Smooth muscle cell (in vitro differentiated cells): ENCODE measurements at regions not wholly inside any gene's neighbourhood (a gene's known extent, or its start where the extent isn't known, plus 50 kb on each side); places are given as distances from the start of the nearest gene placed in this dataset.
"Not testable (repeated sequence)": the region's sequence is repeated elsewhere in the genome, so short reads cannot be mapped to it uniquely, and the experiment has no call there.

ENCODE experiments used
- DNase-seq: peaks from one replicate; lab custom pipeline; 2025; ENCODE audit not compliant: unreplicated experiment; lab: John Stamatoyannopoulos, UW
- H2AFZ ChIP-seq: fragments of 200-600 bp; sonication (generic); 2 replicates; pipeline ENCODE4 v1.6.0; 2016; ENCODE audit warnings: antibody characterized with exemption, low read depth, mild to moderate bottlenecking
- H3F3A ChIP-seq: fragments of 200-600 bp; sonication (generic); 2 replicates; pipeline ENCODE4 v1.6.0; 2017; ENCODE audit warnings: antibody characterized with exemption, low read depth
- H3K27ac ChIP-seq: fragments of 200-600 bp; sonication (generic); 2 replicates; pipeline ENCODE4 v1.5.1; 2016; ENCODE audit warnings: low read depth, mild to moderate bottlenecking
- H3K27me3 ChIP-seq: fragments of 200-600 bp; sonication (generic); 2 replicates; pipeline ENCODE4 v1.6.1; 2016; ENCODE audit warnings: low read depth, mild to moderate bottlenecking
- H3K36me3 ChIP-seq: fragments of 200-600 bp; sonication (generic); 2 replicates; pipeline ENCODE4 v1.5.1; 2016; ENCODE audit warnings: low read depth
- H3K4me1 ChIP-seq: fragments of 200-600 bp; sonication (generic); 2 replicates; pipeline ENCODE4 v1.5.1; 2016; ENCODE audit warnings: low read depth
- H3K4me2 ChIP-seq: fragments of 200-600 bp; sonication (generic); 2 replicates; pipeline ENCODE4 v1.6.0; 2016; ENCODE audit warnings: mild to moderate bottlenecking
- H3K4me3 ChIP-seq: fragments of 200-600 bp; sonication (generic); 2 replicates; pipeline ENCODE4 v1.5.1; 2016; ENCODE audit warnings: mild to moderate bottlenecking
- H3K79me2 ChIP-seq: fragments of 200-600 bp; sonication (generic); 2 replicates; pipeline ENCODE4 v1.6.0; 2016; ENCODE audit warnings: low read depth, mild to moderate bottlenecking
- H3K9ac ChIP-seq: fragments of 200-600 bp; sonication (generic); 2 replicates; pipeline ENCODE4 v1.6.0; 2016; ENCODE audit warnings: low read depth
- H3K9me3 ChIP-seq: fragments of 200-600 bp; sonication (generic); replicated peaks from 2 replicates; pipeline ENCODE4 v1.5.1; 2016; ENCODE audit warnings: low read depth
- H4K20me1 ChIP-seq: fragments of 200-600 bp; sonication (generic); 2 replicates; pipeline ENCODE4 v1.6.0; 2016; ENCODE audit warnings: low read depth
- CTCF ChIP-seq: fragments of 200-600 bp; sonication (generic); IDR thresholded peaks from 2 replicates; pipeline ENCODE4 v1.5.1; 2017; ENCODE audit warnings: borderline replicate concordance, mild to moderate bottlenecking, antibody characterized with exemption; ENCODE audit not compliant: insufficient read depth, poor library complexity, severe bottlenecking
- WGBS: methylation state at CpG from one replicate; pipeline ENCODE4 v1.1.7; 2016; ENCODE audit warnings: low lambda C conversion rate; 5-methylcytosine and 5-hydroxymethylcytosine counted together

GRCh38 chr9:102178811-102179210 is 440.4 kb upstream of the GRIN3A start:
- no peaks in the 10 kb centered on the region for H3F3A ChIP-seq
- H3K36me3 ChIP-seq, result no peaks in the 10 kb centered on the region
- H3K27me3 ChIP-seq, result no peaks in the 10 kb centered on the region
- no peaks in the 10 kb centered on the region for H3K79me2 ChIP-seq
- no peaks in the 10 kb centered on the region for H4K20me1 ChIP-seq
- H2AFZ ChIP-seq, result no peak overlapping the region
- H3K4me2 ChIP-seq, result no peak overlapping the region
- no peak overlapping the region for H3K9ac ChIP-seq
- no peak for DNase-seq
- H3K4me1 ChIP-seq, result no peaks in the 10 kb centered on the region
- TF ChIP-seq CTCF, result no peak
- H3K9me3 ChIP-seq, result no peaks in the 10 kb centered on the region
- WGBS, result 63% methylated on average over 3 of the region's 3 CpGs
- H3K4me3 ChIP-seq, result no peak overlapping the region
- no peak overlapping the region for H3K27ac ChIP-seq

- H3K4me3 ChIP-seq, H3K4me1 ChIP-seq, DNase-seq, H3K9me3 ChIP-seq, H3K36me3 ChIP-seq, H3F3A ChIP-seq, H3K79me2 ChIP-seq, H3K27me3 ChIP-seq, H3K4me2 ChIP-seq, H3K27ac ChIP-seq, H4K20me1 ChIP-seq, H2AFZ ChIP-seq, H3K9ac ChIP-seq: not testable (repeated sequence)
- WGBS, result 88% methylated on average over 8 of the region's 8 CpGs
Observed at GRCh38 chr9:102174202-102174601, 435.8 kb upstream of the GRIN3A start.

GRCh38 chr9:102164247-102164646 is 425.8 kb upstream of the GRIN3A start:
- no peaks in the 10 kb centered on the region for H3K27me3 ChIP-seq
- H3K4me2 ChIP-seq, result no peak overlapping the region
- H2AFZ ChIP-seq, result no peak overlapping the region
- no peaks in the 10 kb centered on the region for H3K4me1 ChIP-seq
- H4K20me1 ChIP-seq, result no peaks in the 10 kb centered on the region
- no peak for DNase-seq
- H3K4me3 ChIP-seq, result no peak overlapping the region
- no peak for TF ChIP-seq CTCF
- no peak overlapping the region for H3K27ac ChIP-seq
- no peaks in the 10 kb centered on the region for H3K9me3 ChIP-seq
- no peaks in the 10 kb centered on the region for H3K36me3 ChIP-seq
- H3K9ac ChIP-seq, result no peak overlapping the region
- no peaks in the 10 kb centered on the region for H3K79me2 ChIP-seq
- no peaks in the 10 kb centered on the region for H3F3A ChIP-seq

GRCh38 chr9:102153081-102153480 is 414.6 kb upstream of the GRIN3A start:
- not testable (repeated sequence) for H3K36me3 ChIP-seq, H4K20me1 ChIP-seq, H2AFZ ChIP-seq, H3K79me2 ChIP-seq, H3K9me3 ChIP-seq, H3K4me2 ChIP-seq, DNase-seq, H3K4me1 ChIP-seq, H3K27me3 ChIP-seq, H3K9ac ChIP-seq, H3F3A ChIP-seq, H3K27ac ChIP-seq, H3K4me3 ChIP-seq
- WGBS, result 62% methylated on average over 12 of the region's 12 CpGs

- no peak for TF ChIP-seq CTCF
- Histone ChIP-seq H3K27me3 (no peaks in the 10 kb centered on the region), H3K27ac (no peak overlapping the region), H3K4me2 (no peak overlapping the region), H3K79me2 (no peaks in the 10 kb centered on the region), H3K36me3 (no peaks in the 10 kb centered on the region), H3F3A (no peaks in the 10 kb centered on the region), H3K4me1 (no peaks in the 10 kb centered on the region), H3K4me3 (no peak overlapping the region), H4K20me1 (no peaks in the 10 kb centered on the region), H3K9ac (no peak overlapping the region), H3K9me3 (no peaks in the 10 kb centered on the region), H2AFZ (no peak overlapping the region)
- 71% methylated on average over 1 of the region's 1 CpG for WGBS
- DNase-seq, result no peak
Observed at GRCh38 chr9:102135768-102136167, 397.3 kb upstream of the GRIN3A start.
